ENCODE measurements at regions not wholly inside any gene's neighbourhood (a gene's known extent, or its start where the extent isn't known, plus 50 kb on each side); places are given as distances from the start of the nearest gene placed in this dataset.
A peak's percentile ranks its signal among the peaks of the same experiment; 100 is the strongest.

DNA sequence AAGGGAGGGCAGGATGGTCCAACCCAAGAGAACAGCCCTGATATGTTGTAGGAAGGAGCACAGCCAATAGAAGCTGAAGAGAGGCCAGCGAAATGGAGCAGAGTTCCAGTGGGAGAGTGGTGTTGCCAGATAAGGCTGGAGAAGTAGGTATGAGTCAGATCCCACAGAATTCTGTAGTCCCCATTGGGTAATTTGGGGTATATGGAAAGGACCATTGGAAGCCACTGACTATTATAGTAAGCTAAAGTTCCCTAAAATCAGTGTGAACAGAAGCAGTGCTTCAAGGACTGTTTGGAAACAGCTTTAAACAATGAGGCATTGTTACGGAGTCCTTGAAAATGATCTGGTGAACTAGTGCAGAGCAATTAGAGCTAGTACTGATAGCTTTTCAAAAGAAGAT, 63.0 kb downstream of the DISP1 start:
- POLR2A ChIA-PET: no interaction called here
- no peak for ATAC-seq (ENCODE audit: poor library complexity)
- H3K4me3 Mint-ChIP-seq: no peak overlapping the region
- H3K4me3 ChIP-seq (ENCODE audit: low read length): no peak overlapping the region
- DNase-seq: no peak
- H3K36me3 ChIP-seq (ENCODE audit: insufficient read depth, low read length): no peaks in the 10 kb centered on the region
- peaks cover 29% of the 10 kb centered on the region for H3K36me3 Mint-ChIP-seq (ENCODE audit: low read depth)
- intact Hi-C loops (cut with DNase I, micrococcal nuclease): no loop called here
- no peak overlapping the region for H3K27ac Mint-ChIP-seq
- H3K4me1 ChIP-seq (ENCODE audit: insufficient read depth, low read length): no peaks in the 10 kb centered on the region
- H3K27me3 ChIP-seq (ENCODE audit: control insufficient read depth in 1 of 2, insufficient read depth in 2 of 2, low read length in 2 of 2): no peaks in the 10 kb centered on the region
- H3K9me3 Mint-ChIP-seq: no peaks in the 10 kb centered on the region
- H3K9me3 ChIP-seq (ENCODE audit: control insufficient read depth in 1 of 2, insufficient read depth in 1 of 2, low read length in 2 of 2): peaks cover 0 to 5% of the 10 kb centered on the region in 2 experiments
- CTCF ChIA-PET: no interaction called here
- H3K4me1 Mint-ChIP-seq (ENCODE audit: low read depth): peaks cover 20% of the 10 kb centered on the region
- TF ChIP-seq, protein P1, sequence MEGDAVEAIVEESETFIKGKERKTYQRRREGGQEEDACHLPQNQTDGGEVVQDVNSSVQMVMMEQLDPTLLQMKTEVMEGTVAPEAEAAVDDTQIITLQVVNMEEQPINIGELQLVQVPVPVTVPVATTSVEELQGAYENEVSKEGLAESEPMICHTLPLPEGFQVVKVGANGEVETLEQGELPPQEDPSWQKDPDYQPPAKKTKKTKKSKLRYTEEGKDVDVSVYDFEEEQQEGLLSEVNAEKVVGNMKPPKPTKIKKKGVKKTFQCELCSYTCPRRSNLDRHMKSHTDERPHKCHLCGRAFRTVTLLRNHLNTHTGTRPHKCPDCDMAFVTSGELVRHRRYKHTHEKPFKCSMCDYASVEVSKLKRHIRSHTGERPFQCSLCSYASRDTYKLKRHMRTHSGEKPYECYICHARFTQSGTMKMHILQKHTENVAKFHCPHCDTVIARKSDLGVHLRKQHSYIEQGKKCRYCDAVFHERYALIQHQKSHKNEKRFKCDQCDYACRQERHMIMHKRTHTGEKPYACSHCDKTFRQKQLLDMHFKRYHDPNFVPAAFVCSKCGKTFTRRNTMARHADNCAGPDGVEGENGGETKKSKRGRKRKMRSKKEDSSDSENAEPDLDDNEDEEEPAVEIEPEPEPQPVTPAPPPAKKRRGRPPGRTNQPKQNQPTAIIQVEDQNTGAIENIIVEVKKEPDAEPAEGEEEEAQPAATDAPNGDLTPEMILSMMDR (IDR thresholded peaks at IDR 0.05): no peak
- no peaks in the 10 kb centered on the region for H3K27me3 Mint-ChIP-seq
- no peak overlapping the region for H3K27ac ChIP-seq (ENCODE audit: low read depth in 1 of 2, low read length in 2 of 2)

DNA sequence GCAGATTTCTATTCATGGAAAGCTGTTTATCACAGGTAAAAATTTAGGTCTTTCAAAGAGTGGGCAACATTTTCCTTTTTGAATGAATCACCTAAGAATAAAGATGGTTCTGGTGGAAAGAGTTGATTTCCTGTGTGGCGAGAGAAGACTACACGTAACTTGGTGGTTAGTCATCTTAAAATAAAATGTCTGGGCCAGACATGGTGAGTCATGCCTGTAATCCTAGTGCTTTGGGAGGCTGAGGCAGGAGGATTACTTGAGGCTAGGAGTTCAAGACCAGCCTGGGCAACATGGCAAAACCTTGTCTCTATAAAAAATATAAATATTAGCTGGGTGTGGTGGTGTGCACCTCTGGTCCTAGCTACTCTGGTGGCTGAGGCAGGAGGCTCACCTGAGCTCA, 65.7 kb downstream of the DISP1 start:
- DNase-seq: peak in 1 of 14 experiments; percentile 1

DNA sequence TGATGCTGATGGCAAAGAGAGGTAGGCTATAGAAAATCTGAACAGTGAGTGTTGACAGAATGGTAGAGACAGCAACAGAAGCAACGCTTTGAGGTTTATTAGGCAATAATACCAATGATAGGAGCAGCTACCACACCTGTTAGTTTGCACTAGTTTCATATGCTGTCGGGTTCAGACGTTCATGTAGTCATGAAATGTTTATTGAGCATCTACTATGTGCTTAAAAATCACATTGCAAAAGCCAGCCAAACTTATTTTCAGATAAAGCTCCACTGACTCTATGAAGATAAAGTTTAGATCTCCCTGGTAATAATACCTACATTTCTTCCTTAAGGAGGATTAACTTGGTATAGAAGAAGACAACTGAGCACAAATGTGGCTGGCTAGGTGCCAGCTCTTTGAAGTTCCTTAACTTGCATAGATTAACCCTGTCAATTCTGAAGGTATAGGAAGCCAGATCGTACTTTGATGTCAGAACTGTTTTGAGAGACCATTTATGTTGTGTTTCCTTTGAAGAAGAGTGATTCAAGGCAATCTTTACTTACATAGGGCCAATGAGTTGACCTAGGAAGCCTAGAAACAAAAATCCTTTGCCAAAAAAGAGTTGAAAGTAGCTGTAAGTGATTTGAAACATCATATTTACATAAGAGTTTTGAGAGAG, 71.5 kb downstream of the DISP1 start:
- no peak for ATAC-seq (ENCODE audit: poor library complexity)
- Mint-ChIP-seq H3K27ac (no peak overlapping the region), H3K4me3 (no peak overlapping the region), H3K9me3 (no peaks in the 10 kb centered on the region), H3K36me3 (ENCODE audit: low read depth) (peaks cover 6% of the 10 kb centered on the region), H3K27me3 (no peaks in the 10 kb centered on the region), H3K4me1 (ENCODE audit: low read depth) (peaks cover 10% of the 10 kb centered on the region)
- ChIA-PET CTCF (no interaction called here), POLR2A (no interaction called here)
- Histone ChIP-seq H3K4me1 (ENCODE audit: insufficient read depth, low read length) (no peaks in the 10 kb centered on the region), H3K4me3 (ENCODE audit: low read length) (no peak overlapping the region), H3K27ac (ENCODE audit: low read depth in 1 of 2, low read length in 2 of 2) (no peak overlapping the region), H3K36me3 (ENCODE audit: insufficient read depth, low read length) (no peaks in the 10 kb centered on the region), H3K27me3 (ENCODE audit: control insufficient read depth in 1 of 2, insufficient read depth in 2 of 2, low read length in 2 of 2) (no peaks in the 10 kb centered on the region), H3K9me3 (ENCODE audit: control insufficient read depth in 1 of 2, insufficient read depth in 1 of 2, low read length in 2 of 2) (peaks cover 0 to under 1% of the 10 kb centered on the region in 2 experiments)
- peak in 2 of 14 experiments; percentile 8 to 33 for DNase-seq
- intact Hi-C loops (cut with DNase I, micrococcal nuclease): no loop called here
- TF ChIP-seq, protein P1 (IDR thresholded peaks at IDR 0.05): no peak

More for the DNA sequence above, 65.7 kb downstream of the DISP1 start:
- H3K9me3 ChIP-seq (ENCODE audit: control insufficient read depth in 1 of 2, insufficient read depth in 1 of 2, low read length in 2 of 2): peaks cover 0 to 5% of the 10 kb centered on the region in 2 experiments
- peak; percentile 34 for ATAC-seq (ENCODE audit: poor library complexity)
- no peaks in the 10 kb centered on the region for H3K4me1 ChIP-seq (ENCODE audit: insufficient read depth, low read length)
- no peaks in the 10 kb centered on the region for H3K27me3 ChIP-seq (ENCODE audit: control insufficient read depth in 1 of 2, insufficient read depth in 2 of 2, low read length in 2 of 2)
- no peak overlapping the region for H3K4me3 ChIP-seq (ENCODE audit: low read length)
- intact Hi-C loops (cut with DNase I, micrococcal nuclease): no loop called here
- H3K27me3 Mint-ChIP-seq: no peaks in the 10 kb centered on the region
- CTCF ChIA-PET: no interaction called here
- POLR2A ChIA-PET: no interaction called here
- H3K27ac ChIP-seq (ENCODE audit: low read depth in 1 of 2, low read length in 2 of 2): no peak overlapping the region
- H3K36me3 Mint-ChIP-seq (ENCODE audit: low read depth): peaks cover 16% of the 10 kb centered on the region
- no peaks in the 10 kb centered on the region for H3K36me3 ChIP-seq (ENCODE audit: insufficient read depth, low read length)
- no peaks in the 10 kb centered on the region for H3K9me3 Mint-ChIP-seq
- TF ChIP-seq, protein P1 (IDR thresholded peaks at IDR 0.05): no peak
- H3K27ac Mint-ChIP-seq: no peak overlapping the region
- no peak overlapping the region for H3K4me3 Mint-ChIP-seq
- H3K4me1 Mint-ChIP-seq (ENCODE audit: low read depth): peaks cover 11% of the 10 kb centered on the region
